ENCODE measurements at regions not wholly inside any gene's neighbourhood (a gene's known extent, or its start where the extent isn't known, plus 50 kb on each side); places are given as distances from the start of the nearest gene placed in this dataset.

DNA sequence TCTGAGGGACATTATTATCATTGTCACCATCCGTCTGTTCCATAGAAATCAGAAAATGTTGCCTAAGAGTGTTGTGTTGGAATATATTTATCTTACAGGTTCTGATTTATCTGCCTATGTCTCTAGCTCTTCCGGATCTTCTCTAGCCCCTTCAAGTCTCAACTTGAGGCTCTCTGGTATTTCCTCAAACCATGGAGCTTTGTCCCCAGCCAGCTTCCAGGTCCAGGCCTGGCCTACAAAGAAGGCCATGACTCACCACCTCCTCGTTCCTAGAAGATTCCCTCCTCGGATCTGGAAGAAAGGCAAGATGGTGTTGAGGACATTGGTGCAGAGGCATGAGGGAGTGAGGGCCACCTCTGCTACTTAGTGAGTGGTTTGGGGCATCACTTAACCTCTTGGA, 122.1 kb upstream of the TRIB2 start:
- TF ChIP-seq CTCF (IDR thresholded peaks at IDR 0.05) (no peak), POLR2A (IDR thresholded peaks at IDR 0.05) (no peak)
